ENCODE measurements at regions not wholly inside any gene's neighbourhood (a gene's known extent, or its start where the extent isn't known, plus 50 kb on each side); places are given as distances from the start of the nearest gene placed in this dataset.

GRCh38 chr19:30130356-30131122 is 188.5 kb downstream of the URI1 start:
- DNase-seq = no peak

- DNase-seq = no peak
Measured at GRCh38 chr19:30131246-30131645, 189.2 kb downstream of the URI1 start.

GRCh38 chr19:30131722-30132291 is 189.8 kb downstream of the URI1 start:
- DNase-seq = no peak

- no peak for DNase-seq
Measured at GRCh38 chr19:30132343-30133075, 190.5 kb downstream of the URI1 start.

- no peak for DNase-seq
Measured at GRCh38 chr19:30133803-30134202, 191.8 kb downstream of the URI1 start.

GRCh38 chr19:30135093-30135757 is 193.2 kb downstream of the URI1 start:
- DNase-seq = no peak

GRCh38 chr19:30135797-30136196 is 193.8 kb downstream of the URI1 start:
- no peak for DNase-seq

- DNase-seq = no peak
Measured at GRCh38 chr19:30136611-30137195, 194.7 kb downstream of the URI1 start.

- no peak for DNase-seq
Measured at GRCh38 chr19:30137747-30138146, 195.7 kb downstream of the URI1 start.

- no peak for DNase-seq
Measured at GRCh38 chr19:30144242-30144758, 202.3 kb downstream of the URI1 start.

- no peak for DNase-seq
Measured at GRCh38 chr19:30144802-30145201, 202.8 kb downstream of the URI1 start.

GRCh38 chr19:30145467-30145866 is 203.4 kb downstream of the URI1 start:
- DNase-seq = no peak

- DNase-seq = no peak
Measured at GRCh38 chr19:30146346-30146745, 204.3 kb downstream of the URI1 start.

- no peak for DNase-seq
Measured at GRCh38 chr19:30148039-30148790, 206.2 kb downstream of the URI1 start.

- no peak for DNase-seq
Measured at GRCh38 chr19:30148803-30149202, 206.8 kb downstream of the URI1 start.

GRCh38 chr19:30149300-30149699 is 207.3 kb downstream of the URI1 start:
- DNase-seq = no peak

- DNase-seq = no peak
Measured at GRCh38 chr19:30150626-30151025, 208.6 kb downstream of the URI1 start.

- no peak for DNase-seq
Measured at GRCh38 chr19:30151081-30151480, 209.0 kb downstream of the URI1 start.

GRCh38 chr19:30152510-30153291 is 210.7 kb downstream of the URI1 start:
- DNase-seq = no peak

- DNase-seq = no peak
Measured at GRCh38 chr19:30153326-30154210, 211.5 kb downstream of the URI1 start.

Data from activated CD4-positive, alpha-beta T cell treated with anti-CD3 and anti-CD28 coated beads, Interleukin-2, amount 50 U/mL, for 16 hours (primary cell).